ENCODE measurements at regions not wholly inside any gene's neighbourhood (a gene's known extent, or its start where the extent isn't known, plus 50 kb on each side); places are given as distances from the start of the nearest gene placed in this dataset.

- TF ChIP-seq, protein P1, sequence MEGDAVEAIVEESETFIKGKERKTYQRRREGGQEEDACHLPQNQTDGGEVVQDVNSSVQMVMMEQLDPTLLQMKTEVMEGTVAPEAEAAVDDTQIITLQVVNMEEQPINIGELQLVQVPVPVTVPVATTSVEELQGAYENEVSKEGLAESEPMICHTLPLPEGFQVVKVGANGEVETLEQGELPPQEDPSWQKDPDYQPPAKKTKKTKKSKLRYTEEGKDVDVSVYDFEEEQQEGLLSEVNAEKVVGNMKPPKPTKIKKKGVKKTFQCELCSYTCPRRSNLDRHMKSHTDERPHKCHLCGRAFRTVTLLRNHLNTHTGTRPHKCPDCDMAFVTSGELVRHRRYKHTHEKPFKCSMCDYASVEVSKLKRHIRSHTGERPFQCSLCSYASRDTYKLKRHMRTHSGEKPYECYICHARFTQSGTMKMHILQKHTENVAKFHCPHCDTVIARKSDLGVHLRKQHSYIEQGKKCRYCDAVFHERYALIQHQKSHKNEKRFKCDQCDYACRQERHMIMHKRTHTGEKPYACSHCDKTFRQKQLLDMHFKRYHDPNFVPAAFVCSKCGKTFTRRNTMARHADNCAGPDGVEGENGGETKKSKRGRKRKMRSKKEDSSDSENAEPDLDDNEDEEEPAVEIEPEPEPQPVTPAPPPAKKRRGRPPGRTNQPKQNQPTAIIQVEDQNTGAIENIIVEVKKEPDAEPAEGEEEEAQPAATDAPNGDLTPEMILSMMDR (IDR thresholded peaks at IDR 0.05), result no peak
- DNase-seq (ENCODE audit: low spot score) (no peak), ATAC-seq (ENCODE audit: low FRiP score) (no peak)
Measured at GRCh38 chr22:48711031-48711431, 1116.6 kb downstream of the BRD1 start.

DNA sequence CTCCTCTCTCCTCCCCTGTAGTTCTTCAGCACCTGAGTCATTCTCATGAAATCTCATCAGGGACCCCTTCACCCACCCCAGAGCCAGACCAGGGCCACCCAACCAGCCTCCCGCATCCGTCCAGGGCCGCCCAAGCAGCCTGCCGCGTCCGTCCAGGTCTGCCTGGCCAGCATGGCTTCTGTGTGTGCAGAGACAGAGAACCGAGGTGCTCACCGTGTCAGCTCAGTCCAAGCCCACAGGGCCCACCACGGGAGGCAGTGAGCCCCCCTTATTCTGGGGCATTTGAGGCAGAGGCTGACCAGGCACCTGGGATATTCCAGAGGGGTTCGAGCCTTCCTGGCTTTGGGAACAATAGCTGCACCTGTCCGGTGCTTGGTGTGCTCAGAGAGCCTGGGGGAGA is 1117.3 kb downstream of the BRD1 start:
- DNase-seq (ENCODE audit: low spot score) (no peak), ATAC-seq (ENCODE audit: low FRiP score) (no peak)
- TF ChIP-seq, protein P1 (IDR thresholded peaks at IDR 0.05), result no peak

DNA sequence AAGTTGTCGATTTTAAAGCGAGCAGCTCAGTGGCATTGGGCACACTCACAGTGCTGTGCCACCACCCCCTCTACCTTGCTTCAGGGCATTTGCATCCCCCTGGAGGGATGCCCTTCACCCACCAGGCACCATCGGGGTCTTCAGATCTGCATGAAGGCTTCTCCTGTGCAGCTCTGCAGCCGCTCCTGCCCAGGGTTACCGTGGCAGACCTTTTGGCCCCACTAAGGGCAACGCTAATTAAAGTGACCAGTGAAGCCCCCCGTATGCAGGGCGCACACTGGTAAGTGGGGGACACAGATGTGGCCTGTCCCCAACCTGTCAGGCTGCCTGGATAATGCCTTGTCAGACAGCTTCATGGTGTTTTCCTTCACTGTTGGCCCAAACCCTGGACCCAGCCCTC is 1117.7 kb downstream of the BRD1 start:
- ATAC-seq (ENCODE audit: low FRiP score), result no peak
- TF ChIP-seq, protein P1 (IDR thresholded peaks at IDR 0.05), result no peak

GRCh38 chr22:48709453-48709852 is 1118.2 kb downstream of the BRD1 start:
- TF ChIP-seq, protein P1 (IDR thresholded peaks at IDR 0.05), result no peak
- DNase-seq (ENCODE audit: low spot score), result no peak
- ATAC-seq (ENCODE audit: low FRiP score), result no peak

More for the DNA sequence above, 1117.7 kb downstream of the BRD1 start:
- DNase-seq (ENCODE audit: low spot score), result no peak

DNA sequence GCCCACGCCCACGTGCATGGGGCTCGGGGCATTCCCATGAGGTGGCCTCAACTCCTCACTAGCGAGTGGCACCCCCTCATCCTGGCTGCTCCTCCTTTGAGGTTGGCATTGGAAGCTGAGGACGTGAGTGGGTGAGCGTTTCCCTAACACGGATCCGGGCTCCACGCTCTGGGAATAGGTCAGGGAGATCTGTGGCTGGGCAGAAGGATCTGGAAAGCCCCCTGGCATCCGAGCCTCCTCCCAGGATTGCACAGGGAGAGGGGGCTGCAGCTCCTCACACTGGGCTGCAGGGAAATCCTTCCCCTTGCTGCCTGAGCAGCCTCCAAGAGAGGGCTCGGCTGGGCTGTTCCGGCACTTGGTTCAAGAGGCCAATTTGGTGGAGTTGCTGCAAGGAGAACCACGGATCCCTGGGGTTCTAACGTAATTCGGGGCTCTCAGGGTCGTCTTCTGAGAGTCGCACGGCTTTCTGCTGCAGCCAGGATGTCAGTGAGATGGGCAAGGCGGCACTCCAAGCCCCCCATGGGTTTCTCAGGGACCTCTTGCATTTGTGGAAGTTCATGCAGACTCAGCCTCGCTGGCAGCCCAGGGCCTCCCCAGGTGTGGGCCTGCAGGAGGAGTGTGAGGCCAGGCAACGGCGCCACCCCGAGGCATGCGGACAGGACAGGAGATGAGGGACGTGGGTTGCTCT is 1119.0 kb downstream of the BRD1 start:
- TF ChIP-seq, protein P1 (IDR thresholded peaks at IDR 0.05), result no peak
- ATAC-seq (ENCODE audit: low FRiP score) (no peak), DNase-seq (ENCODE audit: low spot score) (no peak)

DNA sequence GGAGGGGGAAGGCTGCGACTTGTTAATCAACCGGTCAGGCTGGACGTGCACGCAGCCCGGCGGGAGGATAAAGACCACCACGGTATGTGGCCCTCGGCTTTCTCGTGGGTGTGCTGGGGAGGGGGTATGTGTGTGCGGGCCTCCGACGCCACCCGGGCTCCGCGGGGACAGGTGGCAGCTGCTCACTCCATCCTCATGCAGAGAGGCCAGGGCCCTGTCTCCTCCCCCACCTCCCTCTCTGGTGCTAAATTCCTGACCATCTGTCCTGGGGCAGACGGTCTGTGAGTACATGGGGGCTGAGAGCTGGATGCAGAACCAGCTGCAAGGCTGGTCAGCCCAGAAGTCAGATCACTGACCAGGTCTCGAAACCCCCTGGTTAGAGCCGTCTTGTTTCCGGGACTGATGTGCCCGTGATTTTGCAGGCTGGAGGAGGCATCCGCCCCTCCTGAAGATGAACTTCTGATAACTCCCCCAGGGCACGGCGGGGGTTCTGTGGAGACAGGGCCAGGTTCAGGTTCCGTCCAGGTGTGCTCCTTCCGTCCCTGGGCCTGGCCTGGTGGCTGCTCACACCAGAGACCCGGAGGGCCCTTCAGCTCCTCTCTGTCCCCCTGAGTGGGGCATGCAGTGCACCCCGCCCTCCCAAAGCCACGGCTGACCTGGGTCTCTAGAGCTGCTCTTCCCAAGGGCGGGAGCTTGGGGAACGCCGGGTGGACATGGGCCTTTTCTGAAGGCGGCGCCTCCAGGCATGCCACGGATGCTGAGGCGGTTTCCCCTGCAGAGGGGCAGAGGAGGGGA is 1119.7 kb downstream of the BRD1 start:
- DNase-seq (ENCODE audit: low spot score) (no peak), ATAC-seq (ENCODE audit: low FRiP score) (no peak)
- TF ChIP-seq, protein P1 (IDR thresholded peaks at IDR 0.05), result no peak

All from omental fat pad (tissue), 3 donors.